Loucy (cell line): ENCODE measurements at regions not wholly inside any gene's neighbourhood (a gene's known extent, or its start where the extent isn't known, plus 50 kb on each side); places are given as distances from the start of the nearest gene placed in this dataset.

Experiments used
- CTCF ChIP-seq: fragments of 200-600 bp; sonication (generic); conservative IDR thresholded peaks from 2 replicates; pipeline ENCODE4 v1.5.1; 2014; ENCODE audit warnings: mild to moderate bottlenecking, antibody characterized with exemption, low read length
- EZH2phosphoT487 ChIP-seq: fragments of 200-600 bp; IDR thresholded peaks from 2 replicates; pipeline ENCODE4 v1.6.1; 2018; ENCODE audit warnings: antibody characterized with exemption, mild to moderate bottlenecking, moderate library complexity, borderline replicate concordance

- TF ChIP-seq CTCF (no peak), EZH2phosphoT487 (no peak)
Measured at GRCh38 chr17:14840616-14841231, 424.4 kb downstream of the PMP22 start.
